ENCODE measurements at regions not wholly inside any gene's neighbourhood (a gene's known extent, or its start where the extent isn't known, plus 50 kb on each side); places are given as distances from the start of the nearest gene placed in this dataset.

- DNase-seq = no peak
Observed at GRCh38 chr9:93827545-93828330, 127.4 kb downstream of the BARX1 start.

- DNase-seq = no peak
Observed at GRCh38 chr9:93826905-93827544, 128.1 kb downstream of the BARX1 start.

- DNase-seq = no peak
Observed at GRCh38 chr9:93826209-93826608, 128.9 kb downstream of the BARX1 start.

GRCh38 chr9:93825348-93826115 is 129.6 kb downstream of the BARX1 start:
- DNase-seq = no peak

GRCh38 chr9:93824386-93825294 is 130.5 kb downstream of the BARX1 start:
- DNase-seq = no peak

- no peak for DNase-seq
Observed at GRCh38 chr9:93823245-93824072, 131.7 kb downstream of the BARX1 start.

- DNase-seq = no peak
Observed at GRCh38 chr9:93822229-93822628, 132.9 kb downstream of the BARX1 start.

- no peak for DNase-seq
Observed at GRCh38 chr9:93821307-93821703, 133.8 kb downstream of the BARX1 start.

- DNase-seq = no peak
Observed at GRCh38 chr9:93820667-93821306, 134.4 kb downstream of the BARX1 start.

GRCh38 chr9:93819905-93820304 is 135.2 kb downstream of the BARX1 start:
- DNase-seq = no peak

- DNase-seq = no peak
Observed at GRCh38 chr9:93818827-93819472, 136.2 kb downstream of the BARX1 start.

GRCh38 chr9:93818237-93818636 is 136.9 kb downstream of the BARX1 start:
- no peak for DNase-seq

- DNase-seq = no peak
Observed at GRCh38 chr9:93815677-93816076, 139.5 kb downstream of the BARX1 start.

GRCh38 chr9:93815135-93815534 is 140.0 kb downstream of the BARX1 start:
- DNase-seq = no peak

GRCh38 chr9:93814077-93814956 is 140.8 kb downstream of the BARX1 start:
- peak; percentile 94 for DNase-seq

GRCh38 chr9:93813221-93814076 is 141.7 kb downstream of the BARX1 start:
- no peak for DNase-seq

GRCh38 chr9:93812410-93812668 is 142.8 kb downstream of the BARX1 start:
- DNase-seq = no peak

- no peak for DNase-seq
Observed at GRCh38 chr9:93810028-93810971, 144.9 kb downstream of the BARX1 start.

All from NCI-H345 (cell line).